ENCODE measurements at regions not wholly inside any gene's neighbourhood (a gene's known extent, or its start where the extent isn't known, plus 50 kb on each side); places are given as distances from the start of the nearest gene placed in this dataset.
"Not testable (repeated sequence)": the region's sequence is repeated elsewhere in the genome, so short reads cannot be mapped to it uniquely, and the experiment has no call there.

- DNase-seq (ENCODE audit: low spot score), result no peak
These were observed 138.9 kb upstream of the NRIP1 start for GRCh38 chr21:15203740-15204139.

- DNase-seq (ENCODE audit: low spot score), result no peak
These were observed 139.6 kb upstream of the NRIP1 start for GRCh38 chr21:15204140-15204969.

- DNase-seq (ENCODE audit: low spot score), result no peak
These were observed 140.1 kb upstream of the NRIP1 start for GRCh38 chr21:15204970-15205286.

- DNase-seq (ENCODE audit: low spot score), result peak; percentile 19
These were observed 141.7 kb upstream of the NRIP1 start for GRCh38 chr21:15206514-15206913.

- DNase-seq (ENCODE audit: low spot score), result no peak
These were observed 142.4 kb upstream of the NRIP1 start for GRCh38 chr21:15207231-15207630.

GRCh38 chr21:15207635-15208370 lies 143.0 kb upstream of the NRIP1 start:
- DNase-seq (ENCODE audit: low spot score), result no peak

GRCh38 chr21:15208786-15209185 lies 144.0 kb upstream of the NRIP1 start:
- no peak for DNase-seq (ENCODE audit: low spot score)

GRCh38 chr21:15209224-15209623 lies 144.4 kb upstream of the NRIP1 start:
- no peak for DNase-seq (ENCODE audit: low spot score)

- no peak for DNase-seq (ENCODE audit: low spot score)
These were observed 145.5 kb upstream of the NRIP1 start for GRCh38 chr21:15210235-15210678.

GRCh38 chr21:15211491-15212133 lies 146.8 kb upstream of the NRIP1 start:
- DNase-seq (ENCODE audit: low spot score), result no peak

GRCh38 chr21:15212206-15212605 lies 147.4 kb upstream of the NRIP1 start:
- DNase-seq (ENCODE audit: low spot score), result no peak

- not testable (repeated sequence) for DNase-seq (ENCODE audit: low spot score)
These were observed 153.7 kb upstream of the NRIP1 start for GRCh38 chr21:15218476-15218875.

GRCh38 chr21:15219039-15219438 lies 154.2 kb upstream of the NRIP1 start:
- no peak for DNase-seq (ENCODE audit: low spot score)

- no peak for DNase-seq (ENCODE audit: low spot score)
These were observed 155.1 kb upstream of the NRIP1 start for GRCh38 chr21:15219894-15220293.

GRCh38 chr21:15221799-15222386 lies 157.1 kb upstream of the NRIP1 start:
- DNase-seq (ENCODE audit: low spot score), result no peak

GRCh38 chr21:15222707-15223106 lies 157.9 kb upstream of the NRIP1 start:
- no peak for DNase-seq (ENCODE audit: low spot score)

- DNase-seq (ENCODE audit: low spot score), result no peak
These were observed 159.7 kb upstream of the NRIP1 start for GRCh38 chr21:15224346-15225086.

GRCh38 chr21:15227919-15228318 lies 163.1 kb upstream of the NRIP1 start:
- no peak for DNase-seq (ENCODE audit: low spot score)

- DNase-seq (ENCODE audit: low spot score), result no peak
These were observed 164.6 kb upstream of the NRIP1 start for GRCh38 chr21:15229390-15229789.

GRCh38 chr21:15233611-15234010 lies 168.8 kb upstream of the NRIP1 start:
- no peak for DNase-seq (ENCODE audit: low spot score)

GRCh38 chr21:15236111-15236510 lies 171.3 kb upstream of the NRIP1 start:
- no peak for DNase-seq (ENCODE audit: low spot score)

GRCh38 chr21:15240848-15241247 lies 176.0 kb upstream of the NRIP1 start:
- no peak for DNase-seq (ENCODE audit: low spot score)
